IPS-18a (cell line): ENCODE measurements at regions not wholly inside any gene's neighbourhood (a gene's known extent, or its start where the extent isn't known, plus 50 kb on each side); places are given as distances from the start of the nearest gene placed in this dataset.
"Not testable (repeated sequence)": the region's sequence is repeated elsewhere in the genome, so short reads cannot be mapped to it uniquely, and the experiment has no call there.

ENCODE experiments used
- H3K27ac ChIP-seq: one replicate; pipeline ENCODE4 v1.5.1; 2013; ENCODE audit warnings: low read length
- H3K27me3 ChIP-seq: one replicate; pipeline ENCODE4 v1.6.1; 2013; ENCODE audit warnings: mild to moderate bottlenecking, low read length; ENCODE audit not compliant: control insufficient read depth, insufficient read depth
- H3K36me3 ChIP-seq: one replicate; pipeline ENCODE4 v1.6.1; 2013; ENCODE audit warnings: low read depth, low read length; ENCODE audit not compliant: control insufficient read depth
- H3K4me1 ChIP-seq: one replicate; pipeline ENCODE4 v1.6.1; 2013; ENCODE audit warnings: low read depth, low read length; ENCODE audit not compliant: control insufficient read depth
- H3K4me3 ChIP-seq: one replicate; pipeline ENCODE4 v1.5.1; 2013; ENCODE audit warnings: low read length
- H3K9ac ChIP-seq: one replicate; pipeline ENCODE4 v1.6.1; 2013; ENCODE audit warnings: mild to moderate bottlenecking, low read length, moderate library complexity
- H3K9me3 ChIP-seq: one replicate; pipeline ENCODE4 v1.6.1; 2013; ENCODE audit warnings: low read depth, low read length; ENCODE audit not compliant: control insufficient read depth

DNA sequence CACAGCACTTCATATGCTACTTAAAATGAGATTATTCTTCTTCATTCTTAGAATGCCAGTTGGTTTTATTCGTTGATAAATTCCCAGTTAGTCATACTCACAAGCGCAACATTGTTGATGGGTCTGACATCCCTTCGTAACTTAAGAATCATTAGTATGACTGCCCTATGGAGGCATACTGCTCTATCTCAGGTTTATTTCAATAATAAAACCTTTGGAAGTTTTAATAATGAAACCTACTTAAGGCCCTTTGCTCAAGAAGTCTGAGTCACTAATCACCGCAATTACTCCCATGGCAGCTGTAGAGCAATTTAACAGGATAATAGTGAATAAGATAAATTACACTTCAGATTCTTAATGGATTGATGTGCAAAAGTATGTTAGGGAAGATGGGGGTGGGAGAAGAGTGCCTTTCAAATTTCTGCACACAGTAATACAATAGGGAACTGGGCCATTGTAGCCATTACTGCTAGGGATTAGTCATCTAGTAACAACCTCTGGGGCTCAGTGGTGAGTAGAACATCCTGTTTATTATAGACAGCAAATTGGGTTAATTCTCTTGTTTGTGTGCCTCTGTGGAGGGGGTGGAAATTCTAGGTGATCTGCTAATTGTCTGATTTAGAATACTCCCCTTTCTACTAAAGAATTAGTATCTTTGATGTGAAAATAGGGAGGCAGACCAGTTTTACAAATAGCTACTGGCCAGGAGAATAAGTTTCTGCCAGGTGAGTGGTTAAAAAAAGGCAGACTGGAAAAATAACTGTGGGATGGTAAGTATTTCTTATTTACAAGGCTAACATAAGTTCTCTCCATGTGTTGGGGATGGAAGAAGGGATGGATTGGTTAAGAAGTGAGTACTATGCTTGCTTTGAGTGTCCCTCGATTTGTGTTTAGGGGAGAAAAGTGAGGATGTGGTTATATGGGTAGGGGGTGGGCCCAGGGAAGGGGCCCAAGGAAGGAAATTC is 74.5 kb upstream of the VKORC1L1 start:
- H3K27ac ChIP-seq: no peak overlapping the region

GRCh38 chr7:65800191-65800590 is 72.7 kb upstream of the VKORC1L1 start:
- H3K9ac ChIP-seq, H3K9me3 ChIP-seq: not testable (repeated sequence)

More for the DNA sequence above, 74.5 kb upstream of the VKORC1L1 start:
- Histone ChIP-seq H3K9me3 (no peaks in the 10 kb centered on the region), H3K4me3 (no peak overlapping the region), H3K27me3 (no peaks in the 10 kb centered on the region), H3K4me1 (no peaks in the 10 kb centered on the region), H3K9ac (no peak overlapping the region), H3K36me3 (no peaks in the 10 kb centered on the region)

GRCh38 chr7:65800890-65801341 is 72.0 kb upstream of the VKORC1L1 start:
- Histone ChIP-seq H3K9me3 (no peaks in the 10 kb centered on the region), H3K9ac (no peak overlapping the region), H3K4me3 (no peak overlapping the region), H3K27ac (no peak overlapping the region), H3K27me3 (no peaks in the 10 kb centered on the region), H3K4me1 (no peaks in the 10 kb centered on the region), H3K36me3 (no peaks in the 10 kb centered on the region)

More at GRCh38 chr7:65800191-65800590, 72.7 kb upstream of the VKORC1L1 start:
- not testable (repeated sequence) for H3K36me3 ChIP-seq, H3K27me3 ChIP-seq, H3K27ac ChIP-seq, H3K4me3 ChIP-seq, H3K4me1 ChIP-seq

DNA sequence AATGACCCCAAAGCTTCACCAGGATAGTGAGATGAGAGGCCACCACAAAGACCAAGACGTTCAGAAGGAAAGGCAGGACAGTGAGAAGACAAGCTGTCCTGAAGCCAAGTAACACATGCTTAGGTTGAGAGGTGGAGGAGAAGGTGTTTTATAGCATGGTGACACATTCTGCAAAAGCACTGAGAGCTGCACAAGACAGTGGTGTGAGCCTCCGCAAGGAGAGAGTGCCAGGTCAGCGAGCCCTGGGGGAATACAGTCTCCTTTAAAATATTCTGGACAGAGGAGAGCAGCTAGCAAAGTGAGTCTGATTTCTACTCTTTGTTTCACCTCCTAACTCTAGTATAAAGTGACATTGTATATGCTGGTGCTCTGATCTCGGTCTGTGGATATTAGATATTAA is 68.0 kb upstream of the VKORC1L1 start:
- H3K27me3 ChIP-seq: no peaks in the 10 kb centered on the region
- H3K9ac ChIP-seq: no peak overlapping the region
- no peak overlapping the region for H3K27ac ChIP-seq
- no peaks in the 10 kb centered on the region for H3K9me3 ChIP-seq
- no peaks in the 10 kb centered on the region for H3K4me1 ChIP-seq
- no peak overlapping the region for H3K4me3 ChIP-seq
- no peaks in the 10 kb centered on the region for H3K36me3 ChIP-seq

GRCh38 chr7:65807067-65807466 is 65.8 kb upstream of the VKORC1L1 start:
- H3K27ac ChIP-seq, H3K27me3 ChIP-seq, H3K36me3 ChIP-seq, H3K9ac ChIP-seq, H3K4me1 ChIP-seq, H3K9me3 ChIP-seq, H3K4me3 ChIP-seq: not testable (repeated sequence)

DNA sequence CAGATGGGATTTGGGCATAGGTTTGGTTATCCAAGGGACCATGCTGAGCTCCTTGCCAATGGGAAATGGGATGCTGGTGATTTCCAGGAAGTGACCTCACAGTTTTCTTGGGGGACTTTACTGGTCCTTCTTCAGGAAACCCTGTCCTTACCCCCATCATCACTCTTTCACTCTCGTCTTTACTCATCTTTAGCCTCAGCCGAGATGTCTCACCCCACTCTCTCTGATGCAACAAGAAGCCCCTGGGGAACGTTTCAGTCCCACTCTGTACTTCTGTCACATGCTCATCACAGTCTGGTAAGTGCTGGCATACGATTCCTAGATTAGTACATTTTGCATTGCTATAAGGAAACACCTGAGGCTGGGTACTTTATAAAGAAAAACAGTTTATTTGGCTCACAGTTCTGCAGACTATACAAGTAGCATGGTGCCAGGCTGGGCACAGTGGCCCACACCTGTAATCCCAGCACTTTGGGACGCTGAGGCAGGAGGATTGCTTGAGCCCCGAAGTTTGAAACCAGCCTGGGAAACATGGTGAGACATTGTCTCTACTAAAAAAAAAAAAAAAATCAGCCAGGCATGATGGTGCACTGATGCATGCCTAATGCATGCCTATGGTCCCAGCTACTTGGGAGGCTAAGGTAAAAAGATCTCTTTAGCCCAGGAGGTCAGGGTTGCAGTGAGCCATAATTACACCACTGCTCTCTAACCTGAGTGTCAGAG is 63.5 kb upstream of the VKORC1L1 start:
- no peaks in the 10 kb centered on the region for H3K36me3 ChIP-seq
- no peaks in the 10 kb centered on the region for H3K27me3 ChIP-seq
- H3K4me3 ChIP-seq: no peak overlapping the region
- no peaks in the 10 kb centered on the region for H3K9me3 ChIP-seq
- H3K4me1 ChIP-seq: no peaks in the 10 kb centered on the region
- H3K27ac ChIP-seq: no peak overlapping the region
- H3K9ac ChIP-seq: no peak overlapping the region

- Histone ChIP-seq H3K27me3 (no peaks in the 10 kb centered on the region), H3K27ac (no peak overlapping the region), H3K4me1 (no peaks in the 10 kb centered on the region), H3K9ac (no peak overlapping the region), H3K4me3 (no peak overlapping the region), H3K36me3 (no peaks in the 10 kb centered on the region), H3K9me3 (no peaks in the 10 kb centered on the region)
These were observed 62.9 kb upstream of the VKORC1L1 start for GRCh38 chr7:65809982-65810288.

DNA sequence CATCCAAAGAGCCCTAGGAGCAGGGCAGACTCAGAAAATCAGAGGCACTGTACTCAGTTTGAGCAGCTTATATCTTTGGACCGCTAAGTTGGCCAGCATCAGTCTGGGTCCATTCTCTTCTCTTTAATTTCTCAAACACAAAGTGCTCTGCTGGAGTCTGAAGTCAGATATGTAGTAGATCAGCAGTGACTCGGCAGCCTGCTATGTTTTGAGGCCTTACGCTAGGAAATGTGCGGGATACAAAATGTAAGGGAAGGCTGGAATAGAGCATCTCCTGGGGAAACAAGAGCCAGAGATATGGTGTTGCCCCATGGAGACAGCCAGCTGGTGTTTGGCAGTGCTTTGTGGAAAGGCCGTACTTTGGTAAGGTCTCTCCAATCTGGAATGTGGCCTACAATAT is 60.6 kb upstream of the VKORC1L1 start:
- Histone ChIP-seq H3K27me3 (no peaks in the 10 kb centered on the region), H3K4me3 (no peak overlapping the region), H3K9me3 (no peaks in the 10 kb centered on the region), H3K4me1 (no peaks in the 10 kb centered on the region), H3K36me3 (no peaks in the 10 kb centered on the region), H3K9ac (no peak overlapping the region), H3K27ac (no peak overlapping the region)

DNA sequence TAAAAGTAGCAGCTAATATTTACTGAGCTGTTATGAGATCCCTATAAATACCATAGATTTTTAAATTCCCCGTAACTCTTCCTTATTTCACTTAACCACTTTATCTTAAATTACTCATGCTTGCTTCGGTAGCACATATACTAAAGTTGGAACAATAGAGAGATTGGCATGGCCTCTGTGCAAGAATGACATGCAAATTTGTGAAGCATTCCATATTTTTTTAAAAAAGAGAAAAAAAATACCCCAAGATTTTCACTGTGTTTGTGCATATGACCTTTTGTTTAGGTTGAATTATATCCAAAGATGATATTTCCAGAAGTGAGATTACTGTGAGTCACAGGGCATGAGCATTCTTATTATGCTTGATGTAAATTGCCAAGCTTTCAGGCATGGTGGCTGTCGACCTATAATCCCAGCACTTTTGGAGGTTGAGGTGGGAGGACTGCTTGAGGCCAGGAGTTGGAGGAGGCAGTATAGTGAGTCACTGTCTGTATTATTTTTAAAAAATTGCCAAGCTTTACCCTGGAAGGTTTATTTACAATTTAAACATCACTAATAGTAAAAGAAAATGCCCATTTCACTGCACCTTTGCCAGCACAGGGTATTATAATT is 58.2 kb upstream of the VKORC1L1 start:
- H3K27me3 ChIP-seq, H3K4me3 ChIP-seq, H3K9ac ChIP-seq, H3K4me1 ChIP-seq, H3K9me3 ChIP-seq, H3K36me3 ChIP-seq, H3K27ac ChIP-seq: not testable (repeated sequence)

GRCh38 chr7:65820287-65820950 is 52.5 kb upstream of the VKORC1L1 start:
- Histone ChIP-seq H3K4me1 (no peaks in the 10 kb centered on the region), H3K36me3 (no peaks in the 10 kb centered on the region), H3K4me3 (no peak overlapping the region), H3K27ac (no peak overlapping the region), H3K9ac (no peak overlapping the region), H3K9me3 (no peaks in the 10 kb centered on the region), H3K27me3 (no peaks in the 10 kb centered on the region)
